Endothelial cell of umbilical vein (primary cell): ENCODE measurements at regions not wholly inside any gene's neighbourhood (a gene's known extent, or its start where the extent isn't known, plus 50 kb on each side); places are given as distances from the start of the nearest gene placed in this dataset.

Experiments
- BruUV-seq: library from RNA; stranded (reverse); fragments of 400-500 nt; replicated peaks from 2 replicates; lab custom pipeline; 2021; lab: Mats Ljungman, UMichigan
- CTCF ChIA-PET: fragments of 300-600, 350-600 bp; sonication (Branson Sonifier 250); formaldehyde crosslinking; loops from one replicate; lab custom pipeline; 2021; ENCODE audit warnings: antibody characterized with exemption, inconsistent platforms; lab: Charles Lee
- POLR2A ChIA-PET: fragments of 300-600, 350-600 bp; sonication (Branson Sonifier 250); formaldehyde crosslinking; loops from one replicate; lab custom pipeline; 2021; ENCODE audit warnings: antibody characterized with exemption, inconsistent platforms; lab: Charles Lee
- DNase-seq: peaks from one replicate; pipeline ENCODE4 v3.0.0-alpha.2; 2011; ENCODE audit warnings: low read depth, low spot score
- FAIRE-seq: peaks from 2 replicates; lab custom pipeline; 2011; peaks lifted over from hg19 to GRCh38; lab: Jason Lieb, UNC
- H2AFZ ChIP-seq: 2 replicates; pipeline ENCODE4 v1.6.0; 2012; ENCODE audit warnings: low read depth, low read length, control low read depth, inconsistent platforms
- H3K27ac ChIP-seq: 2 replicates; pipeline ENCODE4 v1.5.1; 2011; ENCODE audit warnings: low read depth, mild to moderate bottlenecking, control low read depth, low read length, moderate library complexity; ENCODE audit not compliant: insufficient read depth
- H3K27me3 ChIP-seq, 2 experiments: 2 replicates each; pipeline versions ENCODE4 v1.6.0 to v1.6.1; 2011; ENCODE audit warnings: low read length in 2 of 2, mixed read lengths in 1 of 2; ENCODE audit not compliant: control insufficient read depth in 2 of 2, insufficient read depth in 2 of 2
- H3K36me3 ChIP-seq, 2 experiments: 2 replicates in 1 of 2; 3 replicates in 1 of 2; pipeline ENCODE4 v1.5.1; 2011; ENCODE audit warnings: low read length in 2 of 2, mild to moderate bottlenecking in 1 of 2, moderate library complexity in 1 of 2; ENCODE audit not compliant: control insufficient read depth in 2 of 2, insufficient read depth in 2 of 2; ENCODE audit errors: extremely low read depth in 1 of 2
- H3K4me1 ChIP-seq: 3 replicates; pipeline ENCODE4 v1.5.1; 2011; ENCODE audit warnings: mild to moderate bottlenecking, low read length; ENCODE audit not compliant: control insufficient read depth, insufficient read depth; ENCODE audit errors: extremely low read depth
- H3K4me2 ChIP-seq: 2 replicates; pipeline ENCODE4 v1.6.1; 2011; ENCODE audit warnings: low read length, control low read depth, mixed read lengths; ENCODE audit not compliant: insufficient read depth
- H3K4me3 ChIP-seq, 3 experiments: fragments of 200-600 bp in 1 of 3; sonication (generic), shearing (Covaris generic) in 1 of 3; replicated peaks in 1 of 3; 2 replicates each; pipeline ENCODE4 v1.5.1; 2011 to 2016; ENCODE audit warnings: control low read depth in 3 of 3, low read length in 3 of 3, mild to moderate bottlenecking in 2 of 3, inconsistent platforms in 1 of 3, low read depth in 1 of 3, moderate library complexity in 1 of 3; ENCODE audit not compliant: insufficient read depth in 1 of 3
- H3K79me2 ChIP-seq: 2 replicates; pipeline ENCODE4 v1.6.0; 2012; ENCODE audit warnings: low read length, inconsistent platforms; ENCODE audit not compliant: control insufficient read depth, insufficient read depth
- H3K9ac ChIP-seq: replicated peaks from 2 replicates; pipeline ENCODE3; 2011; ENCODE audit warnings: low read length, control low read depth; ENCODE audit not compliant: insufficient read depth; ENCODE audit errors: extremely low read depth
- H3K9me1 ChIP-seq: replicated peaks from 3 replicates; pipeline ENCODE4 v1.6.0; 2011; ENCODE audit warnings: mild to moderate bottlenecking, low read length; ENCODE audit not compliant: control insufficient read depth, insufficient read depth; ENCODE audit errors: extremely low read depth
- H3K9me3 ChIP-seq: replicated peaks from 2 replicates; pipeline ENCODE4 v1.5.1; 2012; ENCODE audit warnings: low read length, inconsistent platforms; ENCODE audit not compliant: control insufficient read depth, insufficient read depth
- H4K20me1 ChIP-seq: replicated peaks from 2 replicates; pipeline ENCODE3; 2011; ENCODE audit warnings: mild to moderate bottlenecking, low read length; ENCODE audit not compliant: control insufficient read depth, insufficient read depth; ENCODE audit errors: extremely low read depth
- CTCF ChIP-seq, 2 donors: IDR thresholded peaks; 1 replicate in 1 of 2; 2 replicates in 1 of 2; pipeline ENCODE4 v1.5.1; 2011; ENCODE audit warnings: low read length in 2 of 2, mild to moderate bottlenecking in 2 of 2, moderate library complexity in 2 of 2, control low read depth in 1 of 2, inconsistent platforms in 1 of 2, low read depth in 1 of 2; ENCODE audit not compliant: insufficient read depth in 1 of 2; ENCODE audit errors: extremely low read depth in 1 of 2
- EZH2 ChIP-seq: IDR thresholded peaks from 2 replicates; pipeline ENCODE4 v1.6.1; 2012; ENCODE audit warnings: borderline replicate concordance, low read depth, mild to moderate bottlenecking, moderate library complexity, low read length, inconsistent platforms; ENCODE audit not compliant: severe bottlenecking
- FOS ChIP-seq: IDR thresholded peaks from 2 replicates; pipeline ENCODE4 v1.6.1; 2011; ENCODE audit warnings: mild to moderate bottlenecking, low read length, moderate library complexity, borderline replicate concordance; ENCODE audit not compliant: insufficient read depth
- GATA2 ChIP-seq: IDR thresholded peaks from 2 replicates; pipeline ENCODE4 v1.7.0; 2011; ENCODE audit warnings: low read depth, mild to moderate bottlenecking, moderate library complexity, mixed read lengths, low read length; ENCODE audit not compliant: insufficient read length, insufficient read depth
- JUN ChIP-seq: IDR thresholded peaks from 2 replicates; pipeline ENCODE4 v1.6.1; 2011; ENCODE audit warnings: borderline replicate concordance, low read depth; ENCODE audit not compliant: insufficient read length, insufficient read depth
- MAX ChIP-seq: IDR thresholded peaks from 2 replicates; pipeline ENCODE4 v1.6.1; 2011; ENCODE audit not compliant: insufficient read depth, insufficient read length
- MYC ChIP-seq: IDR thresholded peaks from one replicate; pipeline ENCODE4 v1.6.1; 2011; ENCODE audit warnings: mild to moderate bottlenecking, low read depth, low read length
- POLR2A ChIP-seq: IDR thresholded peaks from 2 replicates; pipeline ENCODE4 v1.6.1; 2012; ENCODE audit warnings: low read depth, mild to moderate bottlenecking, control low read depth, low read length
- POLR2AphosphoS5 ChIP-seq: IDR thresholded peaks from 2 replicates; pipeline ENCODE4 v1.6.1; 2012; ENCODE audit warnings: low read depth, mild to moderate bottlenecking, control low read depth, low read length, moderate library complexity; ENCODE audit not compliant: insufficient read depth
- dilution Hi-C: fragments of 300-500 bp; cut with MboI; formaldehyde crosslinking; loops from one replicate; pipeline ENCODE4 v1.15.0; 2019; ENCODE audit warnings: low sequenced_read_pairs; ENCODE audit not compliant: extremely low pct_ligation_motif_present
- intact Hi-C: fragments of 100-400 bp; cut with micrococcal nuclease; formaldehyde crosslinking; loops from one replicate; pipeline ENCODE4 v1.10.0; 2022

GRCh38 chr3:159565313-159565712 lies 423.3 kb upstream of the IL12A start:
- CTCF ChIA-PET = no interaction called here

More at GRCh38 chr3:159565313-159565712, 423.3 kb upstream of the IL12A start:
- FAIRE-seq (no peak), DNase-seq (no peak)
- dilution Hi-C loops = no loop called here
- Histone ChIP-seq H3K9me1 (no peaks in the 10 kb centered on the region), H4K20me1 (no peaks in the 10 kb centered on the region), H3K4me3 (no peak overlapping the region), H3K27me3 (peaks cover 0 to 11% of the 10 kb centered on the region in 2 experiments), H3K9ac (no peak overlapping the region), H3K79me2 (no peaks in the 10 kb centered on the region), H3K36me3 (no peaks in the 10 kb centered on the region), H3K27ac (no peak overlapping the region), H3K4me2 (no peak overlapping the region), H3K9me3 (no peaks in the 10 kb centered on the region), H3K4me1 (no peaks in the 10 kb centered on the region), H2AFZ (no peak overlapping the region)
- no TSS peak for BruUV-seq
- TF ChIP-seq POLR2AphosphoS5 (no peak), MAX (no peak), MYC (no peak), CTCF (IDR thresholded peaks at IDR 0.05; ENCODE audit: extremely low read depth in 1 of 2, insufficient read depth in 1 of 2, low read depth in 1 of 2, low read length in 2 of 2) (no peak), FOS (no peak), JUN (no peak), EZH2 (no peak), GATA2 (no peak), POLR2A (no peak)
- intact Hi-C loops = no loop called here
- POLR2A ChIA-PET = no interaction called here
